ENCODE measurements at regions not wholly inside any gene's neighbourhood (a gene's known extent, or its start where the extent isn't known, plus 50 kb on each side); places are given as distances from the start of the nearest gene placed in this dataset.

- no peak overlapping the region for H3K4me3 ChIP-seq (ENCODE audit: low read depth, low read length)
- no peak for DNase-seq (ENCODE audit: low read depth)
- TF ChIP-seq MYC (IDR thresholded peaks at IDR 0.05; ENCODE audit: low read depth, low read length) (no peak), CTCF (IDR thresholded peaks at IDR 0.05; ENCODE audit: low read depth, low read length) (no peak), POLR2A (IDR thresholded peaks at IDR 0.05; ENCODE audit: extremely low read depth, insufficient read length) (no peak)
These were observed 72.7 kb upstream of the RNU6ATAC start for GRCh38 chr9:134236935-134237629.

- no peak overlapping the region for H3K4me3 ChIP-seq (ENCODE audit: low read depth, low read length)
- TF ChIP-seq MAX (IDR thresholded peaks at IDR 0.05; ENCODE audit: low read depth, low read length) (no peak), CTCF (IDR thresholded peaks at IDR 0.05; ENCODE audit: low read depth, low read length) (no peak), POLR2A (IDR thresholded peaks at IDR 0.05; ENCODE audit: extremely low read depth, insufficient read length) (no peak), MYC (IDR thresholded peaks at IDR 0.05; ENCODE audit: low read depth, low read length) (no peak)
- DNase-seq (ENCODE audit: low read depth), result no peak
These were observed 73.4 kb upstream of the RNU6ATAC start for GRCh38 chr9:134237630-134238265.

- H3K4me3 ChIP-seq (ENCODE audit: low read depth, low read length), result no peak overlapping the region
- DNase-seq (ENCODE audit: low read depth), result no peak
- TF ChIP-seq CTCF (IDR thresholded peaks at IDR 0.05; ENCODE audit: low read depth, low read length) (no peak), MYC (IDR thresholded peaks at IDR 0.05; ENCODE audit: low read depth, low read length) (no peak)
These were observed 75.0 kb upstream of the RNU6ATAC start for GRCh38 chr9:134239130-134239903.

GRCh38 chr9:134239939-134240338 is 75.6 kb upstream of the RNU6ATAC start:
- DNase-seq (ENCODE audit: low read depth), result no peak
- no peak overlapping the region for H3K4me3 ChIP-seq (ENCODE audit: low read depth, low read length)
- TF ChIP-seq MAX (IDR thresholded peaks at IDR 0.05; ENCODE audit: low read depth, low read length), result no peak
- TF ChIP-seq CTCF (IDR thresholded peaks at IDR 0.05; ENCODE audit: low read depth, low read length), result no peak
- TF ChIP-seq MYC (IDR thresholded peaks at IDR 0.05; ENCODE audit: low read depth, low read length), result no peak
- TF ChIP-seq POLR2A (IDR thresholded peaks at IDR 0.05; ENCODE audit: extremely low read depth, insufficient read length), result no peak

- DNase-seq (ENCODE audit: low read depth), result peak; percentile 66
- H3K4me3 ChIP-seq (ENCODE audit: low read depth, low read length), result no peak overlapping the region
- TF ChIP-seq CTCF (IDR thresholded peaks at IDR 0.05; ENCODE audit: low read depth, low read length) (no peak), MAX (IDR thresholded peaks at IDR 0.05; ENCODE audit: low read depth, low read length) (no peak), POLR2A (IDR thresholded peaks at IDR 0.05; ENCODE audit: extremely low read depth, insufficient read length) (no peak), MYC (IDR thresholded peaks at IDR 0.05; ENCODE audit: low read depth, low read length) (no peak)
These were observed 76.0 kb upstream of the RNU6ATAC start for GRCh38 chr9:134240361-134240760.
